Duodenal mucosa (tissue), 2 donors: ENCODE measurements at regions not wholly inside any gene's neighbourhood (a gene's known extent, or its start where the extent isn't known, plus 50 kb on each side); places are given as distances from the start of the nearest gene placed in this dataset.
"Not testable (repeated sequence)": the region's sequence is repeated elsewhere in the genome, so short reads cannot be mapped to it uniquely, and the experiment has no call there.

ENCODE experiments used
- H3K27ac ChIP-seq: one replicate; pipeline ENCODE4 v1.7.0; 2013; ENCODE audit warnings: low read depth, low read length
- H3K27me3 ChIP-seq, 2 donors: one replicate each; pipeline ENCODE4 v1.7.0; 2013; ENCODE audit warnings: low read length in 2 of 2, control low read depth in 1 of 2; ENCODE audit not compliant: insufficient read depth in 2 of 2, control insufficient read depth in 1 of 2
- H3K36me3 ChIP-seq, 2 donors: one replicate each; pipeline ENCODE4 v1.7.0; 2013; ENCODE audit warnings: low read length in 2 of 2, control low read depth in 1 of 2; ENCODE audit not compliant: insufficient read depth in 2 of 2, control insufficient read depth in 1 of 2
- H3K4me1 ChIP-seq, 2 donors: one replicate each; pipeline ENCODE4 v1.7.0; 2013; ENCODE audit warnings: low read length in 2 of 2, control low read depth in 1 of 2; ENCODE audit not compliant: insufficient read depth in 2 of 2, control insufficient read depth in 1 of 2
- H3K4me3 ChIP-seq, 2 donors: one replicate each; pipeline ENCODE4 v1.7.0; 2013; ENCODE audit warnings: low read length in 2 of 2, low read depth in 1 of 2
- H3K9ac ChIP-seq, 2 donors: one replicate each; pipeline ENCODE4 v1.7.0; 2013; ENCODE audit warnings: low read length in 2 of 2, low read depth in 1 of 2
- H3K9me3 ChIP-seq, 2 donors: one replicate each; pipeline ENCODE4 v1.7.0; 2013; ENCODE audit warnings: low read length in 2 of 2, control low read depth in 1 of 2; ENCODE audit not compliant: control insufficient read depth in 1 of 2

DNA sequence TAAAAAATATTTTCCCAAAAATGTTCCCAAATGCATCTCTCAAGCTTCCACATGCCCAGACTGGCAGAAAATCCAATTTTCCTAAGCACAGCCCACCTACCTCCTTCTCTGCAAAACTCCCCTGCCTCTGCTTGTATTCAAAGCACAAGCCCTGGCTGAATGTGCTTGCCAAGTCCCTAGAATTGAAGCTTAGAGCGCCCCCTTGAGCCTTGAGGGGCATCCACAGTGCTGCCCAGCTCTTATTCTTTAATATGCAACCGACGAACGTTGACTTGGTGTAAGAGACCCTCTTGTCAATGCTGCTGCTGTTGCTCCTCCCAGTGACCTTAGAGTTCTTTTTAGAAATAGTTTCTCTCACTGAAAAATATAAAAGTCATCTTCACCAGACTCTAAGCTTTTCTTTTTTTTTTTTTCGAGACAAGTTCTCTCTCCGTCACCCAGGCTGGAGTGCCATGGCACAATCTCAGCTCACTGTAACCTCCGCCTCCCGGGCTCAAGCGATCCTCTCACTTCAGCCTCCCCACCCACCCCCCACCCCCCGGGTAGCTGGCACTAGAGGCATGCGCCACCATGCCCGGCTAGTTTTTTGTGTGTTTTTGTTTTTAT, 63.5 kb upstream of the CAPRIN1 start:
- Histone ChIP-seq H3K9ac (no peak overlapping the region), H3K36me3 (no peaks in the 10 kb centered on the region), H3K27ac (no peak overlapping the region), H3K4me3 (no peak overlapping the region), H3K9me3 (no peaks in the 10 kb centered on the region), H3K4me1 (no peaks in the 10 kb centered on the region), H3K27me3 (no peaks in the 10 kb centered on the region)

- Histone ChIP-seq H3K9ac (no peak overlapping the region), H3K27ac (no peak overlapping the region), H3K36me3 (no peaks in the 10 kb centered on the region), H3K4me3 (no peak overlapping the region), H3K9me3 (no peaks in the 10 kb centered on the region), H3K27me3 (no peaks in the 10 kb centered on the region), H3K4me1 (no peaks in the 10 kb centered on the region)
Measured at GRCh38 chr11:33987545-33987944, 64.0 kb upstream of the CAPRIN1 start.

DNA sequence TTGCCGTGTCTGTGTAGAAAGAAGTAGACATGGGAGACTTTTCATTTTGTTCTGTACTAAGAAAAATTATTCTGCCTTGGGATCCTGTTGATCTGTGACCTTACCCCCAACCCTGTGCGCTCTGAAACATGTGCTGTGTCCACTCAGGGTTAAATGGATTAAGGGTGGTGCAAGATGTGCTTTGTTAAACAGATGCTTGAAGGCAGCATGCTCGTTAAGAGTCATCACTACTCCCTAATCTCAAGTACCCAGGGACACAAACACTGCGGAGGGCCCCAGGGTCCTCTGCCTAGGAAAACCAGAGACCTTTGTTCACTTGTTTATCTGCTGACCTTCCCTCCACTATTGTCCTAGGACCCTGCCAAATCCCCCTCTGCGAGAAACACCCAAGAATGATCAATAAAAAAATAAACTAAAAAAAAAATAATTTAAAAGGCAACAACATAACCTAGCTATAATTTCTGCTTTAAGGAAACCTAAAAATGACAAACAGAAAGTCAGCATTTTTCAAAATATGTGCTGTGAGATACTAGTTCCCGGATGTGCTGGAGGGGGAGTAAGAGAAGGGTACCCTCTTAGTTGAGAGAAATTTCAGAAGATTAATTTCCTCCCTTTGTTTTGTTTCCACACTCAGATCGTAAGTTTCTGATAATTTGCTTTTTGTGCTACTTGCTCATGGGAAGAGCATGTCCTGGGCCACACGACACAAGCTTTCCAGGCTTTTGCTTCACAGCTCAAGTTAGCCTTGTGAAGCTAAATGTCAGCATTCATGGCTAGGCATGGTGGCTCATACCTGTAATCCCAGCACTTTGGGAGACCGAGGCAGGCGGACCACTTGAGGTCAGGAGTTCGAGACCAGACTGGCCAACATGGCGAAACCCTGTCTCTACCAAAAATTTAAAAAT, 64.7 kb upstream of the CAPRIN1 start:
- not testable (repeated sequence) for H3K9me3 ChIP-seq, H3K27me3 ChIP-seq, H3K4me3 ChIP-seq, H3K36me3 ChIP-seq, H3K9ac ChIP-seq, H3K27ac ChIP-seq, H3K4me1 ChIP-seq

GRCh38 chr11:33984682-33985389, 66.7 kb upstream of the CAPRIN1 start:
- Histone ChIP-seq H3K9ac (no peak overlapping the region), H3K36me3 (no peaks in the 10 kb centered on the region), H3K27ac (no peak overlapping the region), H3K9me3 (no peaks in the 10 kb centered on the region), H3K4me3 (no peak overlapping the region), H3K27me3 (no peaks in the 10 kb centered on the region), H3K4me1 (no peaks in the 10 kb centered on the region)

DNA sequence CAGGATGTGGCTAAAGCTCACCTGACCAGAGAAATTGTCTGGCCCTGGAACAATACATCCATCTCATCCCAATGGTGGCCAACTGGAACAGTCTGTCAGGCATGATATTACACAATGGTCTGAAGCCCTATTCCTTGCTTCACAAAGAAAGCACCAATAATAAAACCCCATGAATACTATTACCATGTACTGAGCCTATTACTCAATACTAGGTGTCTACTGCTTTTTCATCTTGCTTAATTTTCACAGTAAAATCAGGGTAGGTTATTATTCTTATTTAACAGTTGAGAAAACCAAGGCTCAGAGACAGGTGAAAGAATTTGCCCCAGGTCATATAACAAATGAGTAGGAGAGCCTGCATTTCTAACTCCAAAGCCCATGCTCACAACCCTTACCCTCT, 68.9 kb upstream of the CAPRIN1 start:
- Histone ChIP-seq H3K36me3 (no peaks in the 10 kb centered on the region), H3K9ac (no peak overlapping the region), H3K9me3 (no peaks in the 10 kb centered on the region), H3K27ac (no peak overlapping the region), H3K4me3 (no peak overlapping the region), H3K4me1 (no peaks in the 10 kb centered on the region), H3K27me3 (no peaks in the 10 kb centered on the region)

DNA sequence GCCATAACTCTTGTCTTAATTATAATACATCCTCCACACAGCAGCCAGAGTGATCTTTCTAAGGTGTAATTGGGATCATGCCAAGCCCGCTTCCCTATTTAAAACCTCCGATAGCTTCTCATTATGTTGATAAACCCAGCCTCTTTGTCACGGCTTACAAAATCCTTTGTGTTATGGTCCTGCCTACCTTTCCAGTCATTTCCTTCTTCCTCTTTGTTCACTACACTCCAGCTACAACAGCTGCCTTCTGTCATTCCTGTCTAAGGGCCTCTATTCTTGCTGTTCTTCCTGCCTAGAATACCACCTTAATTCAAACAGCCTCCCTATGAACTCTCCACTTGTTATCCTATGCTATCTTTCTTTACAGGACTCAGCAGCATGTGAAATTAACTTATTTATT, 70.6 kb upstream of the CAPRIN1 start:
- Histone ChIP-seq H3K36me3 (no peaks in the 10 kb centered on the region), H3K4me3 (no peak overlapping the region), H3K9me3 (no peaks in the 10 kb centered on the region), H3K27ac (no peak overlapping the region), H3K9ac (no peak overlapping the region), H3K27me3 (no peaks in the 10 kb centered on the region), H3K4me1 (no peaks in the 10 kb centered on the region)

- no peak overlapping the region for H3K4me3 ChIP-seq
- H3K9me3 ChIP-seq: no peaks in the 10 kb centered on the region
- no peak overlapping the region for H3K27ac ChIP-seq
- no peaks in the 10 kb centered on the region for H3K36me3 ChIP-seq
- H3K27me3 ChIP-seq: no peaks in the 10 kb centered on the region
- H3K9ac ChIP-seq: no peak overlapping the region
- no peaks in the 10 kb centered on the region for H3K4me1 ChIP-seq
Measured at GRCh38 chr11:33978376-33978775, 73.2 kb upstream of the CAPRIN1 start.

DNA sequence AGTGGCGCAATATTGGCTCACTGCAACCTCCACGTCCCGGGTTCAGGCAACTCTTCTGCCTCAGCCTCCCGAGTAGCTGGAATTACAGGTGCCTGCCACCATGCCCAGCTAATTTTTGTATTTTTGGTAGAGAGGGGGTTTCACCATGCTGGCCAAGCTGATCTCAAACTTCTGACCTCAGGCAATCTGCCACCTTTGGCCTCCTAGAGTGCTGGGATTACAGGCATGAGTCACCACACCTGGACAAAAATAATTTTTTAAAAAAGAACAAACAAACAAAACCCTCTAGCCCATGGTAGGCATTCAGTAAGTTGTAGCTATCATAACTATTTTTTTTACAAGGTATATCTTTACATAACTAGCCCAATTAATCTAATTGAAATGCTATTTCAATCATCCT, 73.9 kb upstream of the CAPRIN1 start:
- H3K27ac ChIP-seq: no peak overlapping the region
- H3K36me3 ChIP-seq: no peaks in the 10 kb centered on the region
- no peaks in the 10 kb centered on the region for H3K27me3 ChIP-seq
- no peak overlapping the region for H3K4me3 ChIP-seq
- H3K9ac ChIP-seq: no peak overlapping the region
- no peaks in the 10 kb centered on the region for H3K4me1 ChIP-seq
- H3K9me3 ChIP-seq: no peaks in the 10 kb centered on the region

DNA sequence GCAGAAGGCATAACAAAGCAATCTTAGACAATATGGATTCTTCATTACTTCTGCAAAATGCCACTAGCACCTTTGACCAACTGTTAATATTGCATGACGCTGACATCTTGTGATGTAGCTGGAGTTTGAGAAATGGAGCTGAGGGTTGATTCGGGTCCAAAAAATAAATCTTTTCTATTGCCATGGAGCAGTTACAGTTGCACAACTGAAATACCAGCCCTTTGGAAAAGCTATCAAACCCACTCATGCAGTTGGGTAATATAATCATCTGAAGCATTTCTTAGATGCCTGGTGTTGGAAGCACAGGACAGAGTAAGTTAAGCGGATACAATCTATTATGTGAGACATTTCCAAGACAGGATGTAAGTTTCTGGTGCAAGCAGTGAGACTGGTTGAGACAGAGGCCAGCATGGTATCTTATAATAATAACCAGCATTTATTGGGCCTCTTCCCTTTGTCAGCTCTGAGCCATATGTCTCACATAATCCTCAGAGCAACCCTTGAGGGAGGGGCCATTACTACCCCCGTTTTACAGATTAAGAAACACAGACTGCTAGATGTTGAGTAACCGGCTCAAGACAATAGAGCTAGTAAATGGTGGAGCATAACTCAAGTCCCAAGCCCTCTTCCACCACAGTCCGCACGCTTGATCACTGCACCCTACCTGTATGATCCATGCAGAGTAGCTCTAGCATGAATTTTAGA, 74.9 kb upstream of the CAPRIN1 start:
- H3K9ac ChIP-seq: no peak overlapping the region
- H3K36me3 ChIP-seq: no peaks in the 10 kb centered on the region
- H3K4me1 ChIP-seq: no peaks in the 10 kb centered on the region
- H3K4me3 ChIP-seq: no peak overlapping the region
- H3K27ac ChIP-seq: no peak overlapping the region
- H3K9me3 ChIP-seq: no peaks in the 10 kb centered on the region
- no peaks in the 10 kb centered on the region for H3K27me3 ChIP-seq

DNA sequence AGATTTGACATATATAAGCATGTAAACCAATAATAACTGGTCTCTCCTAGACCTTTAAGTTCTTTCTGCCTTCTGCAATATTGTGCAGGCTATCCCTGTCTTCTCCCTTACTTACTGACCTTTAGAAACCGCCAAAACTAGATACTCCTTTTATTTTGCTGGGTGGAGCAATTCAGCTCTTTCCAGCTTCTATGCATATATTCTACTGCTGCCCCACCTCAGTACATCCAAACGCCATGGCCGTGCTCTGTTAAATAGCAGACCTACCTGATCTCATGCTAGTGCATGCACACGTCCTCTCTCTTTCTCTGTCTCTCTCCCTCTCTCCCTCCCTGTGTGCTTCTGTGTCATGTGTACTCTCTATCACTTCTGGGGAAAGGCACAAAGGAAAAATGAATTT, 76.7 kb upstream of the CAPRIN1 start:
- H3K36me3 ChIP-seq: no peaks in the 10 kb centered on the region

More for the DNA sequence above, 76.7 kb upstream of the CAPRIN1 start:
- no peaks in the 10 kb centered on the region for H3K27me3 ChIP-seq
- no peak overlapping the region for H3K9ac ChIP-seq
- no peaks in the 10 kb centered on the region for H3K9me3 ChIP-seq
- no peak overlapping the region for H3K27ac ChIP-seq
- no peak overlapping the region for H3K4me3 ChIP-seq
- no peaks in the 10 kb centered on the region for H3K4me1 ChIP-seq
